ENCODE measurements at regions not wholly inside any gene's neighbourhood (a gene's known extent, or its start where the extent isn't known, plus 50 kb on each side); places are given as distances from the start of the nearest gene placed in this dataset.
"Not testable (repeated sequence)": the region's sequence is repeated elsewhere in the genome, so short reads cannot be mapped to it uniquely, and the experiment has no call there.

DNA sequence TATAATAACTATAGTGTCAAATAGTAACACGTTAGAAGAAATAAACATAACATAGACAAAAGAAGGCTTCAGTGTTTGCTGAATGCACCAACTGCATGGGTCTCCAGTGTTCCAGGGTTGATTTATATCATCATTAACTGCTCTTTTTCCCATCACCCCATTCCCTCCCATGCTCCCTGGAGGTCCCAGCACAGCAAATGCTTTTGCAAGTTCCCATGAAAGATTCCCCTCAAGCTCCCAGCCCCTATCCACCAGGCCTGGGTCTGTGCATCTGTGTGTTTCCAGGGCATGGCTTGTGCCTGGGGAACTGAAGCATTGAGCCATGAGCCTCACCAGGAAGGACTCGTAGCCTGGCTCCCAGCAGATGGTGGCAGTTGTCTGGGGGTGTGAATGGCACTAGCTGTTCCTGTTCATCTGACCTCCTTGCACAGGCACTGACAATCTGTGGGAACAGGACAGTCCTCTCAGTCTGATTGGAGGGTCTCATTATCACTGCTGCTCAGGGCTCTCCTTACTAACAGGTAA lies 164.6 kb upstream of the RMP24 start:
- ATAC-seq (replicated peaks; ENCODE audit: extremely low read depth, poor library complexity, severe bottlenecking) (no peak), DNase-seq (ENCODE audit: low spot score in 2 of 2) (no peak)
- peaks cover 75% of the 10 kb centered on the region for H3K27me3 Mint-ChIP-seq
- H3K27ac Mint-ChIP-seq (ENCODE audit: low read depth), result no peak overlapping the region
- H3K4me3 Mint-ChIP-seq, result no peak overlapping the region
- H3K4me1 Mint-ChIP-seq, result no peaks in the 10 kb centered on the region
- no peaks in the 10 kb centered on the region for H3K36me3 Mint-ChIP-seq (ENCODE audit: insufficient read depth)
- peaks cover 6% of the 10 kb centered on the region for H3K9me3 Mint-ChIP-seq

DNA sequence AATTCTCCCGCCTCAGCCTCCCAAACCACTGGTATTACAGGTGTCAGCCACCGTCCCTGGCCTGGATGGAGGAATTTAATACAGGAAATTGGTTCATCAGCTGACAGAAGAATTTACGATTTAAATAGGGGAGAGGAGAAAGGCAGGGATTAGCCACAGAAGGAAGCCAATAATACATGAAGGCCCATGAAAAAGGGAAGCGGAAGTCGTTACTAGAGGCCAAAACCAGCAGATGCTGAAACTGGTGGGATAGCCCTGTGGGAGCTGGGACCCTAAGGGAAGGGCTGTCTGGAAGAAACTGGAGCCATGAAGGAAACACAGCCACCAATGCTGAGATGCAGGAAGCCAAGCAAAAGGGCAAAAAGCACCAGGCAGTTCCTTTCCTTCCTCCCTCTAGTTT lies 163.7 kb upstream of the RMP24 start:
- ATAC-seq (replicated peaks; ENCODE audit: extremely low read depth, poor library complexity, severe bottlenecking) (no peak), DNase-seq (ENCODE audit: low spot score in 2 of 2) (no peak)
- H3K27ac Mint-ChIP-seq (ENCODE audit: low read depth), result no peak overlapping the region
- peaks cover 84% of the 10 kb centered on the region for H3K27me3 Mint-ChIP-seq
- no peaks in the 10 kb centered on the region for H3K4me1 Mint-ChIP-seq
- H3K9me3 Mint-ChIP-seq, result peaks cover 6% of the 10 kb centered on the region
- no peaks in the 10 kb centered on the region for H3K36me3 Mint-ChIP-seq (ENCODE audit: insufficient read depth)
- no peak overlapping the region for H3K4me3 Mint-ChIP-seq

DNA sequence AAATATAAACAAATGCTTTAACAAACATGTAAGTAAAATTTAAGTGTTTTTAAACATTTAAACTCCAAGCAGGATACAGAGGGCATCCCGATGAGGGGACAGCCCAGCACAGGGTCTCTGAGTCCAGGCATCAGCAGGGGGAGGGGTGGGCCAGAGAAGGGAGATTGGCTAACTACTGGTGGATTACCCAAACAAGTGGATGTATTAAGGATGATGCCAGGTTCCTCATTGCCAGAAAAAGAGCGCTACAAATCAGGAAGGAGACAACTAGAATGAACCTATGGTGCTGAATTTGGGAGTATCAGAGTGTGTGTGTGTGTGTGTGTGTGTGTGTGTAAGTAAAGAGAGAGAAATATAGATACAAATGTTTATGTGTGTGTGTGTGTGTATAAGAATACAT lies 162.0 kb upstream of the RMP24 start:
- no peak for DNase-seq (ENCODE audit: low spot score in 2 of 2)
- Mint-ChIP-seq H3K27ac (ENCODE audit: low read depth) (no peak overlapping the region), H3K27me3 (peaks cover 87% of the 10 kb centered on the region), H3K36me3 (ENCODE audit: insufficient read depth) (no peaks in the 10 kb centered on the region), H3K4me3 (no peak overlapping the region), H3K9me3 (peaks cover 6% of the 10 kb centered on the region), H3K4me1 (no peaks in the 10 kb centered on the region)
- ATAC-seq (replicated peaks; ENCODE audit: extremely low read depth, poor library complexity, severe bottlenecking), result no peak

DNA sequence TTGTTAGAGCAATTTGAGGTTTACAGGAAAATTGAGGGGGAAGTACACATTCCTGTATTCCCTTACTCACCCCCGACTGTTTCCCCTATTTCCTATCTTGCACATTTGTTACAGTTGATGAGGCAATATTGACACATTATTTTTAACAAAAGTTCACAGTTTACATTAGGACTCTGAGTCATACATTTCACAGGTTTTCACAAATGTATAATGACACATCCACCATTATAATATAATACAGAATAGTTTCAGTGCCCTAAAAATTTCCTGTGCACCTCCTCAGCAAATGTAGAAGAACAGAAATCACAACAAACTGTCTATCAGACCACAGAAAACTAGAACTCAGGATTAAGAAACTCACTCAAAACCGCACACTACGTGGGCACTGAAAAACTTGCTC lies 160.6 kb upstream of the RMP24 start:
- no peak overlapping the region for H3K4me3 Mint-ChIP-seq
- DNase-seq (ENCODE audit: low spot score in 2 of 2) (no peak), ATAC-seq (replicated peaks; ENCODE audit: extremely low read depth, poor library complexity, severe bottlenecking) (no peak)
- H3K27ac Mint-ChIP-seq (ENCODE audit: low read depth), result no peak overlapping the region
- H3K36me3 Mint-ChIP-seq (ENCODE audit: insufficient read depth), result no peaks in the 10 kb centered on the region
- H3K4me1 Mint-ChIP-seq, result no peaks in the 10 kb centered on the region
- peaks cover 73% of the 10 kb centered on the region for H3K27me3 Mint-ChIP-seq
- H3K9me3 Mint-ChIP-seq, result peaks cover 6% of the 10 kb centered on the region

DNA sequence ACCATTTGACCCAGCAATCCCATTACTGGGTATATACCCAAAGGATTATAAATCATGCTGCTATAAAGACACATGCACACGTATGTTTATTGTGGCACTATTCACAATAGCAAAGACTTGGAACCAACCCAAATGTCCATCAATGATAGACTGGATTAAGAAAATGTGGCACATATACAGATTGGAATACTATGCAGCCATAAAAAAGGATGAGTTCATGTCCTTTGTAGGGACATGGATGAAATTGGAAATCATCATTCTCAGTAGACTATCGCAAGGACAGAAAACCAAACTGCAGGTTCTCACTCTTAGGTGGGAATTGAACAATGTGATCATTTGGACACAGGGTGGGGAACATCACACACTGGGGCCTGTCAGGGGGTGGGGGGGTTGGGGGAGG lies 157.5 kb upstream of the RMP24 start:
- H3K27ac Mint-ChIP-seq (ENCODE audit: low read depth); ATAC-seq (replicated peaks; ENCODE audit: extremely low read depth, poor library complexity, severe bottlenecking); DNase-seq (ENCODE audit: low spot score in 2 of 2); H3K36me3 Mint-ChIP-seq (ENCODE audit: insufficient read depth); H3K4me1 Mint-ChIP-seq; H3K4me3 Mint-ChIP-seq; H3K9me3 Mint-ChIP-seq: not testable (repeated sequence)
- peaks cover 52% of the 10 kb centered on the region for H3K27me3 Mint-ChIP-seq

DNA sequence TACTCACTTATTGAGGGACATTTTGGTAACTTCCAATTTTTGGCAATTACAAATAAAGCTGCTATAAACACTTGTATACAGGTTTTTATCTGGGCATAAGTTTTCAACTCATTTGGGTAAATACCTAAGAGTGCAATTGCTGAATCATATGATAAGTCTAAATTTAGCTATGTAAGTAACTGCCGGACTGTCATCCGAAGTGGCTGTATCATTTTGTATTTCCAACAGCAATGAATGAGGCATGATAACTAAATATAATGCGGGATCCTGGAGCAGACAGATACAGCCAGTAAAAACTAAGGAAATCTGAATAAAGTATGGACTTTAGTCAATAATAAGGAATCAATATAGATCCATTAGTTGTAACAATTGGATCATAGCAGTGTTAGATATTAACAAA lies 156.5 kb upstream of the RMP24 start:
- no peaks in the 10 kb centered on the region for H3K4me1 Mint-ChIP-seq
- no peak for ATAC-seq (replicated peaks; ENCODE audit: extremely low read depth, poor library complexity, severe bottlenecking)
- H3K9me3 Mint-ChIP-seq, result peaks cover 6% of the 10 kb centered on the region
- H3K4me3 Mint-ChIP-seq, result no peak overlapping the region
- H3K36me3 Mint-ChIP-seq (ENCODE audit: insufficient read depth), result no peaks in the 10 kb centered on the region
- DNase-seq (ENCODE audit: low spot score in 2 of 2), result no peak
- H3K27ac Mint-ChIP-seq (ENCODE audit: low read depth), result no peak overlapping the region
- peaks cover 42% of the 10 kb centered on the region for H3K27me3 Mint-ChIP-seq

DNA sequence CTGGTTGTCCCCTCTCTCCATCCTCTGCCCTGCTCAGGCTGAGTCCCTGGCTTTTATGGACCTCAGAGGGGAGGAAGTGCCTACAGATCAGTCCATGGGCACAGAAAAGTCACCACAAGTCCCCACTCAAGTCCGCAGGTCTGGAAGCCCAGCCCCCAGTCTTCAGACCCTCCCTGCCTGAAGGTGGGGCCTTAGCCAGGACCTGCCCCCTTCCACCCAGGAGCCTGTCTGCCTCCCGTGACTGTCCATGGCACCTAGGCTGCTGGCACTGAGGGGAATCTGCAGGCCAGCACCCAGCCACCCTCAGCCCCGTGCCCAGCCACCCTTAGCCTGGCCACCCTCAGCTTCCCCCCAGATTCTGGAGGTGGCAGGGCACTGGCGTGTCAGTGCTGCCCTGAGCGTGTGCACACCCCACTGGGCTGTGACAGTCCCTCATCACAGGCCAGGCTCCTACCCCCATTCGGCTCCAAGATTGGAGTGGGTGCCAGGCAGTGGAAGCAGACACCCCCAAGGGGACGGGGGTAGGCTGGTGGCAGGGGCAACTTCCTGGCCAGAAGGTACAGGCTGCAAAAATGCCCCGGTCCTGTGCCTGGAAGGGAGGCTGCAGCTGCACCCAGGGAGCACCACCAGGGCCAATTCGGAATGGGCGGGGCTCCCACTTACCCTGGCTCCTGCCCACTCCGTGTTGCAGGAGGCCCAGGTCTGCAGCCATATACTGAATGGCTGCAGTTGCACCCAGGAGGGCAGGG lies 154.7 kb upstream of the RMP24 start:
- DNase-seq (ENCODE audit: low spot score in 2 of 2) (no peak), ATAC-seq (replicated peaks; ENCODE audit: extremely low read depth, poor library complexity, severe bottlenecking) (no peak)
- no peaks in the 10 kb centered on the region for H3K4me1 Mint-ChIP-seq
- no peak overlapping the region for H3K27ac Mint-ChIP-seq (ENCODE audit: low read depth)
- no peaks in the 10 kb centered on the region for H3K9me3 Mint-ChIP-seq
- H3K4me3 Mint-ChIP-seq, result no peak overlapping the region
- H3K36me3 Mint-ChIP-seq (ENCODE audit: insufficient read depth), result no peaks in the 10 kb centered on the region
- H3K27me3 Mint-ChIP-seq, result peaks cover 25% of the 10 kb centered on the region

DNA sequence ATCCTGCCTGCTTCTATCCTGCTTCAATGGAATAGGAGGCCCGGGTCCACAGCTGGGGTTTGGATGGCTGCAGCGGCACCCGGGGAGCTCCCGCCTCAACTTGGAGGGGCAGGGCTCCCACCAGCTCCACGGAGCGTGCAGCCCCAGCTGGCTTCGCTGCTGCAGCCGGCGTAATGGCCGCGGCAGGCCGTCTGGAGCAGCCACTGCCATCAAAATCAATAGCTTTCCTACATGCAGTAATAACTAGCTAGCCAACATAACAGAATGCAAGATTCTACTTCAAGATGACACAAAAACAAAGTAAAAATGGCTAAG lies 154.2 kb upstream of the RMP24 start:
- H3K4me1 Mint-ChIP-seq, result no peaks in the 10 kb centered on the region
- no peaks in the 10 kb centered on the region for H3K36me3 Mint-ChIP-seq (ENCODE audit: insufficient read depth)
- no peak overlapping the region for H3K27ac Mint-ChIP-seq (ENCODE audit: low read depth)
- no peak for ATAC-seq (replicated peaks; ENCODE audit: extremely low read depth, poor library complexity, severe bottlenecking)
- no peaks in the 10 kb centered on the region for H3K9me3 Mint-ChIP-seq
- peaks cover 19% of the 10 kb centered on the region for H3K27me3 Mint-ChIP-seq
- no peak for DNase-seq (ENCODE audit: low spot score in 2 of 2)
- H3K4me3 Mint-ChIP-seq, result no peak overlapping the region

DNA sequence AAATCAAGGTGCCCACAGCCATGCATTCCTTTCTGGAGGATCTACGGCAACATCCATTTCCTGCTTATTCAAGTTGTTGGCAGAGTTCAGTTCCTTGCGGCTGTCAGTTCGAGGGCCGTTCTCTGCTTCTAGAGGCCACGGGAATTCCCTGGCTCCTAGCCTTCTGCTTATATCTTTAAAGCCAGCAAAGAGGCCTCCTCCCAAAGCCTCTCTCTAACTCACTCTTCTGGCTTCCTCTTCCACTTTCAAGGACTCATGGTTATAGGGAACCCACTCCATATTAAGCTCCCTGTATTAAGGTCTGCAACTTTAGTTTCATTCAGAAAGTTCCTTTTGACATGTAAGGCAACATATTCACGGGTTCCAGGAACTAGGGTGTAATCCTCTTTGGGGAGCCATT lies 150.1 kb upstream of the RMP24 start:
- ATAC-seq (replicated peaks; ENCODE audit: extremely low read depth, poor library complexity, severe bottlenecking), result no peak
- Mint-ChIP-seq H3K27me3 (peaks cover 7% of the 10 kb centered on the region), H3K4me3 (no peak overlapping the region), H3K9me3 (no peaks in the 10 kb centered on the region), H3K27ac (ENCODE audit: low read depth) (no peak overlapping the region), H3K4me1 (no peaks in the 10 kb centered on the region), H3K36me3 (ENCODE audit: insufficient read depth) (no peaks in the 10 kb centered on the region)
- DNase-seq (ENCODE audit: low spot score in 2 of 2), result no peak

DNA sequence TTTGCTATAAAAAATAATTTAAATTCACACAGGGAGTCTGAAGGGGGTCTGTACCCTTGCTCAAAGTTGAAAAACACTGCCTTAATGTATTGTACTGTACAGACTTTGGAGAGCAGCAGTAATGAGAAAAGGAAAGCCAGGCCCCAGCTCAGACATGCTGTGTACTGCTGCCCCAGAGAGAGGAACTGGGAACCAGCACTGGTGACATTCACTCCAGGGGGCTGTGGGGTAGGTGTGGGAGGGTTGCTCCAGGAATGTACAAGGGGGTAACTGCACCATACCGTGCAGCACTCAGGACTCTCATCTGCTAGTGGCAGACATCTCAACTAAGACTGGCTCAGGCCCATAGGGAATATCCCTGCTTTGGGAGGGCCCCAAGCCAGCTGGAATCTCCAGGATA lies 146.0 kb upstream of the RMP24 start:
- H3K9me3 Mint-ChIP-seq, result no peaks in the 10 kb centered on the region
- DNase-seq (ENCODE audit: low spot score in 2 of 2), result no peak
- ATAC-seq (replicated peaks; ENCODE audit: extremely low read depth, poor library complexity, severe bottlenecking), result no peak
- no peaks in the 10 kb centered on the region for H3K4me1 Mint-ChIP-seq
- no peak overlapping the region for H3K27ac Mint-ChIP-seq (ENCODE audit: low read depth)
- no peak overlapping the region for H3K4me3 Mint-ChIP-seq
- no peaks in the 10 kb centered on the region for H3K36me3 Mint-ChIP-seq (ENCODE audit: insufficient read depth)
- H3K27me3 Mint-ChIP-seq, result peaks cover 35% of the 10 kb centered on the region

DNA sequence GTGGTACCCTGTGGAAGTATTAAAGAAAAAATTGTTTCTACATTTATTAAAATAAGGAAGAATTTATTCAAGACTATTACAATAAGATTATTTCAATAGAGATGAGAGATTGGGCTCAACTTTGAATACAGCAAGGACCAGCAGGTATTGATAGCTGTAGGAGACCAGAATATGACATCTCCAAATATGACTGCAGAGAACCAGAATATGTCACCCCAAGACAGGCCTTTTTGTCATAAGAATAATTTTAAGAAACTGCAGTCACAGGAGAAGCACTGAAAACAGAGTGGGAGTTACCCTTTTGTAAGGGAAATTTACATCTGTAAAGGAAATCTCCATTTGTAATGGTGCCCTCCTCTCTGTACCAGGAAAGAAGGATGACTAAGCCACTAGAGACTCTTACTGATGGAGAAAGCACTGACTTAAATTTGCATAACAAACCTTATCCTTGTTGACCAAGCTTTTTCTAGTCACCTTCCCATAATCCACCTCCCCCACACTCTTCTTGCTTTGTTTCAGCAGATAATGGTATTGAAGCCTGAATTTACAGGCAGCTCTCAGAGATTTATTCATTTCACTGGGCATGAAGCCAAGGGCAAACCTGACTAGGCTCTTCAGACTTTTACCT lies 145.1 kb upstream of the RMP24 start:
- peaks cover 44% of the 10 kb centered on the region for H3K27me3 Mint-ChIP-seq
- H3K36me3 Mint-ChIP-seq (ENCODE audit: insufficient read depth), result no peaks in the 10 kb centered on the region
- ATAC-seq (replicated peaks; ENCODE audit: extremely low read depth, poor library complexity, severe bottlenecking) (no peak), DNase-seq (ENCODE audit: low spot score in 2 of 2) (no peak)
- H3K27ac Mint-ChIP-seq (ENCODE audit: low read depth), result no peak overlapping the region
- no peak overlapping the region for H3K4me3 Mint-ChIP-seq
- no peaks in the 10 kb centered on the region for H3K9me3 Mint-ChIP-seq
- no peaks in the 10 kb centered on the region for H3K4me1 Mint-ChIP-seq

DNA sequence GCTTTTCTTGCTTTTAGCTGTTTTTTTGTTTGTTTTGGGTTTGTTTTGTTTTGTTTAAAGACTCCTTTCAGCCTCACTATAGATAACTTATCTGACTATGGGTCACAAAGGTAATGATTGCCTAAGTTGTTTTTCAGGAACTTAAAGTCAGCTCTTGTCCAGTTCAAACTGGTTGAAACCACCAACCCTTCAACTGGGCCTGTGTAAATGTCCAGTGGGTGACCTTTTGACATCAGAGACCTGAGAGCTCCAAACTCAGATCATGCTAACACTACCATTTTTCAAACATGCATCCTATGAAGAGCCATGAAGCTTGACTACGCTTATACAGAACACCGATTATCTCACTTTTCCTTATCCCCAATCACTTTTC lies 144.6 kb upstream of the RMP24 start:
- DNase-seq (ENCODE audit: low spot score in 2 of 2) (no peak), ATAC-seq (replicated peaks; ENCODE audit: extremely low read depth, poor library complexity, severe bottlenecking) (no peak)
- H3K27me3 Mint-ChIP-seq, result peaks cover 49% of the 10 kb centered on the region
- H3K9me3 Mint-ChIP-seq, result no peaks in the 10 kb centered on the region
- no peaks in the 10 kb centered on the region for H3K4me1 Mint-ChIP-seq
- H3K36me3 Mint-ChIP-seq (ENCODE audit: insufficient read depth), result no peaks in the 10 kb centered on the region
- no peak overlapping the region for H3K4me3 Mint-ChIP-seq
- no peak overlapping the region for H3K27ac Mint-ChIP-seq (ENCODE audit: low read depth)

DNA sequence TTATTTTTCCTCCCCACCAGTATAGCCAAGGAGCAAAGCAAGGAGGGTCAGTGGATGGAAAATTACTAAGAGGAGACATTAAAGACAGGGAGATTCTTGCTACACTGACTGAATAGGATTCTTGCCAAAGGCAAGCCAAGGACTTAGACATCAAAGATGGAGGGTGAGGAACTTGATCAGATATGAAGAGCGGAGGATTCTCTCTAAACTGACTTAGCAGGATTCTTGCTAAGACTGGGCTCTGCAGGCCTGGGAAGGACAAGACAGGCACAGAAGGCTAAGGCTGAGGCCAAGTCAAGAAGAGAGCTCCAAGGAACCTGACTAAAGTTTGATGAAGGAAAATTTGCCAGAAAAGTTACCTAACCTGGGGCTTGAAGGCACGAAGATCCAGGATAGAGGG lies 143.9 kb upstream of the RMP24 start:
- H3K27ac Mint-ChIP-seq (ENCODE audit: low read depth), result no peak overlapping the region
- ATAC-seq (replicated peaks; ENCODE audit: extremely low read depth, poor library complexity, severe bottlenecking), result no peak
- H3K36me3 Mint-ChIP-seq (ENCODE audit: insufficient read depth), result no peaks in the 10 kb centered on the region
- H3K9me3 Mint-ChIP-seq, result no peaks in the 10 kb centered on the region
- H3K4me3 Mint-ChIP-seq, result no peak overlapping the region
- DNase-seq (ENCODE audit: low spot score in 2 of 2), result no peak
- peaks cover 56% of the 10 kb centered on the region for H3K27me3 Mint-ChIP-seq
- H3K4me1 Mint-ChIP-seq, result no peaks in the 10 kb centered on the region
